K562 (cell line): ENCODE measurements at regions not wholly inside any gene's neighbourhood (a gene's known extent, or its start where the extent isn't known, plus 50 kb on each side); places are given as distances from the start of the nearest gene placed in this dataset.
"Not testable (repeated sequence)": the region's sequence is repeated elsewhere in the genome, so short reads cannot be mapped to it uniquely, and the experiment has no call there.

Experiments
- ATAC-seq: fragments of 200-7000 bp; cut with Tn5 transposase; 3 replicates; pipeline ENCODE4 v1.9.1; 2020; ENCODE audit warnings: moderate library complexity
- BruUV-seq: library from RNA; stranded (reverse); fragments of 400-500 nt; replicated peaks from 2 replicates; lab custom pipeline; 2021; lab: Mats Ljungman, UMichigan
- CTCF ChIA-PET: fragments of 300-600 bp; formaldehyde crosslinking; extraction: SDS; loops from one replicate; lab custom pipeline; 2021; ENCODE audit warnings: low intra/inter-chr PET ratio; lab: Yijun Ruan, JAX
- POLR2A ChIA-PET: fragments of 300-600, 350-650 bp; sonication (Branson Sonifier 250); formaldehyde crosslinking; extraction: SDS; loops from one replicate; lab custom pipeline; 2021; ENCODE audit warnings: antibody characterized with exemption, inconsistent platforms; lab: Yijun Ruan, JAX
- DNase-seq, 4 experiments: peaks; one replicate each; pipeline versions ENCODE4 v3.0.0 to v3.0.0-alpha.2; 2011 to 2018; ENCODE audit warnings: low spot score in 3 of 4, mixed read lengths in 3 of 4; ENCODE audit errors: extremely low read depth in 1 of 4
- FAIRE-seq: peaks from 2 replicates; lab custom pipeline; 2011; peaks lifted over from hg19 to GRCh38; lab: Jason Lieb, UNC
- H2AFZ ChIP-seq: 2 replicates; pipeline ENCODE4 v1.6.0; 2011; ENCODE audit warnings: low read depth, low read length, control low read depth, inconsistent platforms
- H3K27ac ChIP-seq: fragments of 200-600 bp; 3 replicates; pipeline ENCODE4 v1.8.0; 2011; ENCODE audit warnings: low read depth, mild to moderate bottlenecking, control low read depth, inconsistent platforms, low read length, moderate library complexity, mixed read lengths; ENCODE audit errors: extremely low read depth
- H3K27me3 ChIP-seq, 2 experiments: fragments of 300-600 bp in 1 of 2; 2 replicates in 1 of 2; 3 replicates in 1 of 2; pipeline versions ENCODE4 v1.6.0 to v1.8.0; 2011; ENCODE audit warnings: inconsistent platforms in 2 of 2, low read length in 2 of 2, mild to moderate bottlenecking in 1 of 2, mixed read lengths in 1 of 2, moderate library complexity in 1 of 2; ENCODE audit not compliant: control insufficient read depth in 2 of 2, insufficient read depth in 2 of 2
- H3K36me3 ChIP-seq: fragments of 300-600 bp; 3 replicates; pipeline ENCODE4 v1.8.0; 2011; ENCODE audit warnings: mild to moderate bottlenecking, low read length, inconsistent platforms; ENCODE audit not compliant: control insufficient read depth, insufficient read depth
- H3K4me1 ChIP-seq, 2 experiments: fragments of 200-600 bp in 1 of 2; replicated peaks in 1 of 2; 2 replicates in 1 of 2; 3 replicates in 1 of 2; pipeline versions ENCODE4 v1.5.1 to v1.8.0; 2011; ENCODE audit warnings: inconsistent platforms in 2 of 2, low read length in 2 of 2, mild to moderate bottlenecking in 1 of 2, mixed read lengths in 1 of 2, moderate library complexity in 1 of 2; ENCODE audit not compliant: control insufficient read depth in 2 of 2, insufficient read depth in 2 of 2
- H3K4me2 ChIP-seq: 2 replicates; pipeline ENCODE4 v1.6.1; 2011; ENCODE audit warnings: low read length, control low read depth, inconsistent platforms, mixed read lengths; ENCODE audit not compliant: insufficient read depth
- H3K4me3 ChIP-seq: fragments of 200-600 bp; sonication (generic), shearing (Covaris generic); 2 replicates; pipeline ENCODE4 v1.5.1; 2016; ENCODE audit warnings: control low read depth, inconsistent platforms
- H3K79me2 ChIP-seq: fragments of 200-600 bp; 3 replicates; pipeline ENCODE4 v1.8.0; 2011; ENCODE audit warnings: low read length, inconsistent platforms; ENCODE audit not compliant: control insufficient read depth, insufficient read depth
- H3K9ac ChIP-seq, 2 experiments: 2 replicates each; pipeline versions ENCODE4 v1.6.0 to v1.6.1; 2011; ENCODE audit warnings: low read depth in 2 of 2, low read length in 2 of 2, control low read depth in 1 of 2, inconsistent platforms in 1 of 2, mild to moderate bottlenecking in 1 of 2, mixed read lengths in 1 of 2; ENCODE audit not compliant: insufficient read depth in 1 of 2
- H3K9me1 ChIP-seq: one replicate; pipeline ENCODE4 v1.6.0; 2011; ENCODE audit warnings: inconsistent platforms, mild to moderate bottlenecking, low read length, moderate library complexity; ENCODE audit not compliant: control insufficient read depth, insufficient read depth
- H3K9me3 ChIP-seq: replicated peaks from 2 replicates; pipeline ENCODE4 v1.5.1; 2011; ENCODE audit warnings: low read depth, low read length, inconsistent platforms; ENCODE audit not compliant: control insufficient read depth, insufficient read depth
- H4K20me1 ChIP-seq: replicated peaks from 2 replicates; pipeline ENCODE4 v1.6.1; 2011; ENCODE audit warnings: low read length, inconsistent platforms, mixed read lengths; ENCODE audit not compliant: control insufficient read depth, insufficient read depth
- DIDO1 ChIP-seq: fragments of 450-650 bp; IDR thresholded peaks from 2 replicates; pipeline ENCODE4 v1.6.1; 2016; ENCODE audit warnings: low read depth, missing biosample characterization, missing genetic modification characterization
- HNRNPUL1 ChIP-seq: fragments of 200-400 bp; formaldehyde crosslinking; IDR thresholded peaks from 2 replicates; pipeline ENCODE4 v1.6.1; 2017; ENCODE audit warnings: low read length
- HOXB6 ChIP-seq: fragments of 250-450 bp; sonication (Bioruptor Pico); IDR thresholded peaks from 2 replicates; pipeline ENCODE4 v1.5.1; 2022; ENCODE audit warnings: mild to moderate bottlenecking, borderline replicate concordance
- IRF9 ChIP-seq: fragments of 450-650 bp; IDR thresholded peaks from 2 replicates; pipeline ENCODE4 v1.6.1; 2016; ENCODE audit warnings: missing biosample characterization, missing genetic modification characterization
- TARDBP ChIP-seq: fragments of 450-650 bp; IDR thresholded peaks from 2 replicates; pipeline ENCODE4 v1.6.1; 2016
- WGBS: fragments of 100-300 bp; shearing (Covaris generic); methylation state at CpG from one replicate; pipeline ENCODE4 v1.1.6; 2016; ENCODE audit warnings: low coverage, mixed read lengths; ENCODE audit not compliant: insufficient coverage; ENCODE audit errors: missing lambda C conversion rate; 5-methylcytosine and 5-hydroxymethylcytosine counted together
- in situ Hi-C: fragments of 300-500 bp; cut with MboI; formaldehyde crosslinking; loops from 4 replicates; pipeline ENCODE4 v1.15.0; 2018; ENCODE audit warnings: inconsistent platforms, mixed read lengths
- intact Hi-C: fragments of 100-400 bp; cut with micrococcal nuclease; formaldehyde crosslinking; loops from 2 replicates; pipeline ENCODE4 v1.14.2; 2022
- TF ChIP-seq, protein P1 (sequence below): fragments of 450-650 bp; IDR thresholded peaks from 2 replicates; pipeline ENCODE4 v1.6.1; 2017; ENCODE audit warnings: antibody characterized with exemption, mild to moderate bottlenecking
- TF ChIP-seq, protein P2 (sequence below): fragments of 450-650 bp; conservative IDR thresholded peaks from 2 replicates; pipeline ENCODE4 v1.6.1; 2016; ENCODE audit warnings: missing genetic modification characterization, low read depth, mild to moderate bottlenecking, missing compliant biosample characterization, moderate library complexity

- H3K27ac ChIP-seq, H3K79me2 ChIP-seq, DNase-seq, H3K4me2 ChIP-seq, H3K4me1 ChIP-seq, ATAC-seq, FAIRE-seq, H4K20me1 ChIP-seq, H3K9ac ChIP-seq, H3K4me3 ChIP-seq, intact Hi-C loops, H3K9me3 ChIP-seq, in situ Hi-C loops, H3K36me3 ChIP-seq, CTCF ChIA-PET, H3K9me1 ChIP-seq, H2AFZ ChIP-seq, BruUV-seq: not testable (repeated sequence)
- POLR2A ChIA-PET = interaction anchor here (0.6 kb wide), 1 partner anchor 1046 kb away, joined by 4 read pairs; no protein-coding TSS in a partner anchor
- H3K27me3 ChIP-seq = peaks cover 19 to 35% of the 10 kb centered on the region in 2 experiments; a peak in 4 of 5 replicates
- WGBS = 7% methylated on average over 7 of the region's 7 CpGs
Observed at GRCh38 chr12:96128292-96128691, 65.9 kb upstream of the ELK3 start.

GRCh38 chr12:96130396-96131059 lies 63.6 kb upstream of the ELK3 start:
- 1% methylated on average over 15 of the region's 15 CpGs for WGBS
- FAIRE-seq (no peak), DNase-seq (no peak), ATAC-seq (no peak)
- H3K79me2 ChIP-seq = no peaks in the 10 kb centered on the region
- no TSS peak for BruUV-seq
- intact Hi-C loops = no loop called here
- in situ Hi-C loops = no loop called here
- H3K9me1 ChIP-seq = no peaks in the 10 kb centered on the region
- no peaks in the 10 kb centered on the region for H4K20me1 ChIP-seq
- no peaks in the 10 kb centered on the region for H3K36me3 ChIP-seq
- H2AFZ ChIP-seq = no peak overlapping the region
- H3K9ac ChIP-seq = no peak overlapping the region
- ChIA-PET CTCF (no interaction called here), POLR2A (no interaction called here)
- 0 out of 5 replicates have a peak, but pooled peaks cover 0 to 6% of the 10 kb centered on the region in 2 experiments for H3K4me1 ChIP-seq
- H3K4me3 ChIP-seq = no peak overlapping the region
- H3K4me2 ChIP-seq = no peak overlapping the region
- no peaks in the 10 kb centered on the region for H3K9me3 ChIP-seq
- peaks cover 19 to 35% of the 10 kb centered on the region in 2 experiments; a peak in 4 of 5 replicates for H3K27me3 ChIP-seq
- no peak overlapping the region for H3K27ac ChIP-seq
- TF ChIP-seq TARDBP = no peak
- TF ChIP-seq HNRNPUL1 = no peak
- TF ChIP-seq DIDO1 (tag) = no peak
- TF ChIP-seq HOXB6 = no peak
- TF ChIP-seq, protein P1, sequence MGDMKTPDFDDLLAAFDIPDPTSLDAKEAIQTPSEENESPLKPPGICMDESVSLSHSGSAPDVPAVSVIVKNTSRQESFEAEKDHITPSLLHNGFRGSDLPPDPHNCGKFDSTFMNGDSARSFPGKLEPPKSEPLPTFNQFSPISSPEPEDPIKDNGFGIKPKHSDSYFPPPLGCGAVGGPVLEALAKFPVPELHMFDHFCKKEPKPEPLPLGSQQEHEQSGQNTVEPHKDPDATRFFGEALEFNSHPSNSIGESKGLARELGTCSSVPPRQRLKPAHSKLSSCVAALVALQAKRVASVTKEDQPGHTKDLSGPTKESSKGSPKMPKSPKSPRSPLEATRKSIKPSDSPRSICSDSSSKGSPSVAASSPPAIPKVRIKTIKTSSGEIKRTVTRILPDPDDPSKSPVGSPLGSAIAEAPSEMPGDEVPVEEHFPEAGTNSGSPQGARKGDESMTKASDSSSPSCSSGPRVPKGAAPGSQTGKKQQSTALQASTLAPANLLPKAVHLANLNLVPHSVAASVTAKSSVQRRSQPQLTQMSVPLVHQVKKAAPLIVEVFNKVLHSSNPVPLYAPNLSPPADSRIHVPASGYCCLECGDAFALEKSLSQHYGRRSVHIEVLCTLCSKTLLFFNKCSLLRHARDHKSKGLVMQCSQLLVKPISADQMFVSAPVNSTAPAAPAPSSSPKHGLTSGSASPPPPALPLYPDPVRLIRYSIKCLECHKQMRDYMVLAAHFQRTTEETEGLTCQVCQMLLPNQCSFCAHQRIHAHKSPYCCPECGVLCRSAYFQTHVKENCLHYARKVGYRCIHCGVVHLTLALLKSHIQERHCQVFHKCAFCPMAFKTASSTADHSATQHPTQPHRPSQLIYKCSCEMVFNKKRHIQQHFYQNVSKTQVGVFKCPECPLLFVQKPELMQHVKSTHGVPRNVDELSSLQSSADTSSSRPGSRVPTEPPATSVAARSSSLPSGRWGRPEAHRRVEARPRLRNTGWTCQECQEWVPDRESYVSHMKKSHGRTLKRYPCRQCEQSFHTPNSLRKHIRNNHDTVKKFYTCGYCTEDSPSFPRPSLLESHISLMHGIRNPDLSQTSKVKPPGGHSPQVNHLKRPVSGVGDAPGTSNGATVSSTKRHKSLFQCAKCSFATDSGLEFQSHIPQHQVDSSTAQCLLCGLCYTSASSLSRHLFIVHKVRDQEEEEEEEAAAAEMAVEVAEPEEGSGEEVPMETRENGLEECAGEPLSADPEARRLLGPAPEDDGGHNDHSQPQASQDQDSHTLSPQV = no peak
- TF ChIP-seq, protein P2, sequence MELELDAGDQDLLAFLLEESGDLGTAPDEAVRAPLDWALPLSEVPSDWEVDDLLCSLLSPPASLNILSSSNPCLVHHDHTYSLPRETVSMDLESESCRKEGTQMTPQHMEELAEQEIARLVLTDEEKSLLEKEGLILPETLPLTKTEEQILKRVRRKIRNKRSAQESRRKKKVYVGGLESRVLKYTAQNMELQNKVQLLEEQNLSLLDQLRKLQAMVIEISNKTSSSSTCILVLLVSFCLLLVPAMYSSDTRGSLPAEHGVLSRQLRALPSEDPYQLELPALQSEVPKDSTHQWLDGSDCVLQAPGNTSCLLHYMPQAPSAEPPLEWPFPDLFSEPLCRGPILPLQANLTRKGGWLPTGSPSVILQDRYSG (tag) = no peak
- TF ChIP-seq IRF9 (tag) = no peak
